HCT116 (cell line): ENCODE measurements at regions not wholly inside any gene's neighbourhood (a gene's known extent, or its start where the extent isn't known, plus 50 kb on each side); places are given as distances from the start of the nearest gene placed in this dataset.

Experiments
- ATAC-seq: fragments of 200-7000 bp; cut with Tn5 transposase; 2 replicates; pipeline ENCODE4 v1.9.1; 2020; ENCODE audit warnings: mild to moderate bottlenecking, moderate library complexity
- BruUV-seq: library from RNA; stranded (reverse); fragments of 400-500 nt; replicated peaks from 2 replicates; lab custom pipeline; 2021; lab: Mats Ljungman, UMichigan
- CTCF ChIA-PET: fragments of 300-600 bp; sonication (Branson Sonifier 250); formaldehyde crosslinking; loops from one replicate; lab custom pipeline; 2021; ENCODE audit warnings: antibody characterized with exemption; lab: Charles Lee
- POLR2A ChIA-PET: fragments of 300-600, 350-600 bp; sonication (Branson Sonifier 250); formaldehyde crosslinking; loops from one replicate; lab custom pipeline; 2021; ENCODE audit warnings: antibody characterized with exemption; lab: Charles Lee
- RAD21 ChIA-PET, 2 experiments: fragments of 300-600 bp; sonication (Branson Sonifier 250); formaldehyde crosslinking; loops; one replicate each; lab custom pipeline; 2023; ENCODE audit warnings: low total read pairs in 2 of 2; ENCODE audit not compliant: uncharacterized antibody in 2 of 2, unreplicated experiment in 2 of 2, low non-redundant PET in 1 of 2; lab: Charles Lee
- DNase-seq: peaks from one replicate; pipeline ENCODE4 v3.0.0-alpha.2; 2010; ENCODE audit warnings: low read depth, low spot score
- H2AFZ ChIP-seq: fragments of 200-600 bp; shearing (Covaris generic), sonication (generic); 2 replicates; pipeline ENCODE4 v1.6.1; 2017; ENCODE audit warnings: low read depth, mixed run types, mixed read lengths, antibody characterized with exemption, low read length; ENCODE audit not compliant: poor library complexity, severe bottlenecking
- H3K27ac ChIP-seq: 2 replicates; pipeline ENCODE4 v1.5.1; 2012; ENCODE audit warnings: low read depth, low read length
- H3K27me3 ChIP-seq: fragments of 200-600 bp; sonication (generic); 2 replicates; pipeline ENCODE4 v1.6.1; 2016; ENCODE audit warnings: mixed run types, low read length, mixed read lengths; ENCODE audit not compliant: insufficient read depth
- H3K36me3 ChIP-seq, 2 experiments: fragments of 200-500 bp in 1 of 2; fragments of 200-600 bp in 1 of 2; sonication (Bioruptor generic) in 1 of 2; sonication (generic) in 1 of 2; 2 replicates each; pipeline versions ENCODE4 v1.5.1 to v1.6.1; 2014 to 2016; ENCODE audit warnings: low read length in 2 of 2, inconsistent platforms in 1 of 2, mixed read lengths in 1 of 2, mixed run types in 1 of 2; ENCODE audit not compliant: insufficient read depth in 2 of 2, control insufficient read depth in 1 of 2
- H3K4me1 ChIP-seq, 2 experiments: fragments of 200-600 bp in 1 of 2; sonication (generic) in 1 of 2; 2 replicates each; pipeline versions ENCODE4 v1.5.1 to v1.6.1; 2012 to 2017; ENCODE audit warnings: low read length in 2 of 2, inconsistent platforms in 1 of 2, mild to moderate bottlenecking in 1 of 2, mixed read lengths in 1 of 2, mixed run types in 1 of 2, moderate library complexity in 1 of 2; ENCODE audit not compliant: insufficient read depth in 2 of 2, control insufficient read depth in 1 of 2
- H3K4me2 ChIP-seq: fragments of 200-600 bp; sonication (generic); 2 replicates; pipeline ENCODE4 v1.6.1; 2017; ENCODE audit warnings: mixed run types, low read length, mixed read lengths
- H3K4me3 ChIP-seq, 2 experiments: fragments of 200-600 bp in 1 of 2; sonication (generic) in 1 of 2; replicated peaks in 1 of 2; 2 replicates each; pipeline ENCODE4 v1.5.1; 2011 to 2016; ENCODE audit warnings: low read length in 2 of 2, control low read depth in 1 of 2, low read depth in 1 of 2, mild to moderate bottlenecking in 1 of 2, mixed read lengths in 1 of 2, mixed run types in 1 of 2
- H3K79me2 ChIP-seq: fragments of 200-600 bp; sonication (generic); 2 replicates; pipeline ENCODE4 v1.6.1; 2017; ENCODE audit warnings: mild to moderate bottlenecking, mixed run types, low read length, moderate library complexity, mixed read lengths; ENCODE audit not compliant: insufficient read depth
- H3K9ac ChIP-seq: fragments of 200-600 bp; sonication (generic); 2 replicates; pipeline ENCODE4 v1.6.1; 2016; ENCODE audit warnings: low read length, mixed read lengths
- H3K9me2 ChIP-seq: fragments of 200-600 bp; sonication (generic), shearing (Covaris generic); 2 replicates; pipeline ENCODE4 v1.6.1; 2017; ENCODE audit warnings: mixed run types, mild to moderate bottlenecking, moderate library complexity; ENCODE audit not compliant: insufficient read depth
- H3K9me3 ChIP-seq, 2 experiments: fragments of 200-500 bp in 1 of 2; fragments of 200-600 bp in 1 of 2; sonication (Bioruptor generic) in 1 of 2; sonication (generic) in 1 of 2; 2 replicates each; pipeline ENCODE4 v1.6.1; 2014 to 2017; ENCODE audit warnings: low read length in 2 of 2, mixed read lengths in 2 of 2, inconsistent platforms in 1 of 2, low read depth in 1 of 2, mild to moderate bottlenecking in 1 of 2, mixed run types in 1 of 2, moderate library complexity in 1 of 2; ENCODE audit not compliant: control insufficient read depth in 1 of 2, insufficient read depth in 1 of 2
- H4K20me1 ChIP-seq: fragments of 200-600 bp; sonication (generic), shearing (Covaris generic); 2 replicates; pipeline ENCODE4 v1.6.1; 2017; ENCODE audit warnings: mixed run types, mild to moderate bottlenecking, moderate library complexity; ENCODE audit not compliant: insufficient read depth
- ATF3 ChIP-seq: IDR thresholded peaks from 2 replicates; pipeline ENCODE4 v1.6.1; 2012
- CBX3 ChIP-seq: IDR thresholded peaks from 2 replicates; pipeline ENCODE4 v1.6.1; 2012; ENCODE audit warnings: low read depth
- CEBPB ChIP-seq: IDR thresholded peaks from 2 replicates; pipeline ENCODE4 v1.6.1; 2012; ENCODE audit warnings: low read depth
- EGR1 ChIP-seq: IDR thresholded peaks from 2 replicates; pipeline ENCODE4 v1.6.1; 2012; ENCODE audit warnings: low read depth
- ELF1 ChIP-seq: IDR thresholded peaks from 2 replicates; pipeline ENCODE4 v1.6.1; 2012; ENCODE audit warnings: low read depth, borderline replicate concordance
- EZH2 ChIP-seq: fragments of 200-600 bp; sonication (generic); IDR thresholded peaks from 2 replicates; pipeline ENCODE4 v1.6.1; 2017; ENCODE audit warnings: antibody characterized with exemption, mixed run types
- FOSL1 ChIP-seq: IDR thresholded peaks from 2 replicates; pipeline ENCODE4 v1.6.1; 2012; ENCODE audit warnings: low read depth
- JUND ChIP-seq: IDR thresholded peaks from 2 replicates; pipeline ENCODE4 v1.6.1; 2012
- MAX ChIP-seq: IDR thresholded peaks from 2 replicates; pipeline ENCODE4 v1.6.1; 2012
- POLR2A ChIP-seq: IDR thresholded peaks from 2 replicates; pipeline ENCODE4 v1.7.0; 2011; ENCODE audit warnings: borderline replicate concordance; ENCODE audit not compliant: insufficient read depth, insufficient read length; ENCODE audit errors: extremely low read depth
- POLR2AphosphoS5 ChIP-seq: IDR thresholded peaks from 2 replicates; pipeline ENCODE4 v1.6.1; 2011; ENCODE audit warnings: mild to moderate bottlenecking, low read depth, low read length, moderate library complexity
- RAD21 ChIP-seq: IDR thresholded peaks from 2 replicates; pipeline ENCODE4 v1.6.1; 2012; ENCODE audit warnings: low read depth, mild to moderate bottlenecking
- SIN3A ChIP-seq: IDR thresholded peaks from 2 replicates; pipeline ENCODE4 v1.6.1; 2012; ENCODE audit warnings: low read depth
- SP1 ChIP-seq: IDR thresholded peaks from 2 replicates; pipeline ENCODE4 v1.6.1; 2012; ENCODE audit warnings: low read depth
- SRF ChIP-seq: IDR thresholded peaks from 2 replicates; pipeline ENCODE4 v1.6.1; 2012; ENCODE audit warnings: low read depth
- TCF7L2 ChIP-seq: IDR thresholded peaks from 2 replicates; pipeline ENCODE4 v1.7.0; 2011; ENCODE audit warnings: borderline replicate concordance, inconsistent platforms; ENCODE audit not compliant: insufficient read depth, insufficient read length; ENCODE audit errors: extremely low read depth
- YY1 ChIP-seq: IDR thresholded peaks from 2 replicates; pipeline ENCODE4 v1.6.1; 2011; ENCODE audit warnings: low read length, low read depth, moderate library complexity, mild to moderate bottlenecking; ENCODE audit not compliant: insufficient replicate concordance; ENCODE audit errors: extremely low read depth
- ZFX ChIP-seq: fragments of 450-650 bp; IDR thresholded peaks from 2 replicates; pipeline ENCODE4 v1.6.1; 2017
- ZNF274 ChIP-seq: fragments of 200-500 bp; sonication (Bioruptor generic); IDR thresholded peaks from 2 replicates; pipeline ENCODE4 v1.6.1; 2014; ENCODE audit warnings: mild to moderate bottlenecking, low read depth, low read length, inconsistent platforms
- intact Hi-C: fragments of 100-400 bp; cut with micrococcal nuclease; formaldehyde crosslinking; loops from 2 replicates; pipeline ENCODE4 v1.10.0; 2022
- TF ChIP-seq, protein P1 (sequence below): IDR thresholded peaks from 2 replicates; pipeline ENCODE4 v1.6.1; 2012; ENCODE audit warnings: low read depth
- TF ChIP-seq, protein P2 (sequence below), 3 experiments: fragments of 200-600 bp in 1 of 3; sonication (generic) in 1 of 3; IDR thresholded peaks in 2 of 3; conservative IDR thresholded peaks in 1 of 3; 2 replicates each; pipeline ENCODE4 v1.5.1; 2012 to 2017; ENCODE audit warnings: low read depth in 2 of 3, low read length in 2 of 3, antibody characterized with exemption in 1 of 3, borderline replicate concordance in 1 of 3, control low read depth in 1 of 3, mild to moderate bottlenecking in 1 of 3, mixed read lengths in 1 of 3, mixed run types in 1 of 3, moderate library complexity in 1 of 3; ENCODE audit not compliant: insufficient read depth in 1 of 3

- TF ChIP-seq, protein P1, sequence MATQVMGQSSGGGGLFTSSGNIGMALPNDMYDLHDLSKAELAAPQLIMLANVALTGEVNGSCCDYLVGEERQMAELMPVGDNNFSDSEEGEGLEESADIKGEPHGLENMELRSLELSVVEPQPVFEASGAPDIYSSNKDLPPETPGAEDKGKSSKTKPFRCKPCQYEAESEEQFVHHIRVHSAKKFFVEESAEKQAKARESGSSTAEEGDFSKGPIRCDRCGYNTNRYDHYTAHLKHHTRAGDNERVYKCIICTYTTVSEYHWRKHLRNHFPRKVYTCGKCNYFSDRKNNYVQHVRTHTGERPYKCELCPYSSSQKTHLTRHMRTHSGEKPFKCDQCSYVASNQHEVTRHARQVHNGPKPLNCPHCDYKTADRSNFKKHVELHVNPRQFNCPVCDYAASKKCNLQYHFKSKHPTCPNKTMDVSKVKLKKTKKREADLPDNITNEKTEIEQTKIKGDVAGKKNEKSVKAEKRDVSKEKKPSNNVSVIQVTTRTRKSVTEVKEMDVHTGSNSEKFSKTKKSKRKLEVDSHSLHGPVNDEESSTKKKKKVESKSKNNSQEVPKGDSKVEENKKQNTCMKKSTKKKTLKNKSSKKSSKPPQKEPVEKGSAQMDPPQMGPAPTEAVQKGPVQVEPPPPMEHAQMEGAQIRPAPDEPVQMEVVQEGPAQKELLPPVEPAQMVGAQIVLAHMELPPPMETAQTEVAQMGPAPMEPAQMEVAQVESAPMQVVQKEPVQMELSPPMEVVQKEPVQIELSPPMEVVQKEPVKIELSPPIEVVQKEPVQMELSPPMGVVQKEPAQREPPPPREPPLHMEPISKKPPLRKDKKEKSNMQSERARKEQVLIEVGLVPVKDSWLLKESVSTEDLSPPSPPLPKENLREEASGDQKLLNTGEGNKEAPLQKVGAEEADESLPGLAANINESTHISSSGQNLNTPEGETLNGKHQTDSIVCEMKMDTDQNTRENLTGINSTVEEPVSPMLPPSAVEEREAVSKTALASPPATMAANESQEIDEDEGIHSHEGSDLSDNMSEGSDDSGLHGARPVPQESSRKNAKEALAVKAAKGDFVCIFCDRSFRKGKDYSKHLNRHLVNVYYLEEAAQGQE = no peak
- TF ChIP-seq ELF1 (no peak), CEBPB (no peak), ZFX (no peak), FOSL1 (no peak), SRF (no peak), TCF7L2 (no peak), ZNF274 (no peak)
Observed at GRCh38 chr5:111869681-111870080, 112.7 kb upstream of the NREP start (continued).

DNA sequence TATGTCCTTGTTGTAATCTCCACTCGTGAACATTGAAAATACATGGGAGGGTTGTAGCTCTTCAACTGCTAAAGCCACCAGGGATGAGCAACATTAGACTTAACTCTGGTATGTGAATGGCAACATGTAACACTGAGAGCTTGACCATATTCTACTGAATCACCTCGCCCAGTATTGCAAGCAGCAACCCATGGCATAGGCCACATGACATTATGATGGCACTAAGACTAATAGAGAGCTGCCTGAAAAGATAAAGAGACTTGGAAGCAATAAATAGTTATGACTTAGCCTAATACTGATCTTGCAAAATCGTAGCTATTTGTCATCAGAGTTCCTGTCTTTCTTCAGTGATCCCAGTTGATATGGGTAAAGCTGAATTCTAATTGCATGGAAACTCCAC lies 108.4 kb upstream of the NREP start:
- no peaks in the 10 kb centered on the region for H3K4me1 ChIP-seq
- intact Hi-C loops = no loop called here
- no peaks in the 10 kb centered on the region for H3K9me3 ChIP-seq
- no peaks in the 10 kb centered on the region for H3K27me3 ChIP-seq
- ChIA-PET RAD21 (no interaction called here), CTCF (no interaction called here), POLR2A (no interaction called here)
- no peak overlapping the region for H3K4me3 ChIP-seq
- no peak overlapping the region for H3K4me2 ChIP-seq
- no peak overlapping the region for H3K9ac ChIP-seq
- H2AFZ ChIP-seq = no peak overlapping the region
- no peaks in the 10 kb centered on the region for H3K9me2 ChIP-seq
- TF ChIP-seq JUND = no peak
- TF ChIP-seq EZH2 = no peak
- TF ChIP-seq ZFX = no peak
- TF ChIP-seq SIN3A = no peak
- TF ChIP-seq EGR1 = no peak
- TF ChIP-seq SRF = no peak
- TF ChIP-seq FOSL1 = no peak
- TF ChIP-seq, protein P2, sequence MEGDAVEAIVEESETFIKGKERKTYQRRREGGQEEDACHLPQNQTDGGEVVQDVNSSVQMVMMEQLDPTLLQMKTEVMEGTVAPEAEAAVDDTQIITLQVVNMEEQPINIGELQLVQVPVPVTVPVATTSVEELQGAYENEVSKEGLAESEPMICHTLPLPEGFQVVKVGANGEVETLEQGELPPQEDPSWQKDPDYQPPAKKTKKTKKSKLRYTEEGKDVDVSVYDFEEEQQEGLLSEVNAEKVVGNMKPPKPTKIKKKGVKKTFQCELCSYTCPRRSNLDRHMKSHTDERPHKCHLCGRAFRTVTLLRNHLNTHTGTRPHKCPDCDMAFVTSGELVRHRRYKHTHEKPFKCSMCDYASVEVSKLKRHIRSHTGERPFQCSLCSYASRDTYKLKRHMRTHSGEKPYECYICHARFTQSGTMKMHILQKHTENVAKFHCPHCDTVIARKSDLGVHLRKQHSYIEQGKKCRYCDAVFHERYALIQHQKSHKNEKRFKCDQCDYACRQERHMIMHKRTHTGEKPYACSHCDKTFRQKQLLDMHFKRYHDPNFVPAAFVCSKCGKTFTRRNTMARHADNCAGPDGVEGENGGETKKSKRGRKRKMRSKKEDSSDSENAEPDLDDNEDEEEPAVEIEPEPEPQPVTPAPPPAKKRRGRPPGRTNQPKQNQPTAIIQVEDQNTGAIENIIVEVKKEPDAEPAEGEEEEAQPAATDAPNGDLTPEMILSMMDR (IDR thresholded peaks at IDR 0.05 in 2 of 3, conservative IDR thresholded peaks at IDR 0.05 in 1 of 3; ENCODE audit: borderline replicate concordance in 1 of 3, insufficient read depth in 1 of 3, low read depth in 2 of 3, low read length in 2 of 3) = no peak
- TF ChIP-seq ELF1 = no peak
- TF ChIP-seq ATF3 = no peak
- no peak for TF ChIP-seq POLR2AphosphoS5
- TF ChIP-seq YY1 = no peak
- no peak for TF ChIP-seq ZNF274
- TF ChIP-seq CBX3 = no peak
- TF ChIP-seq SP1 = no peak
- no peak for TF ChIP-seq MAX
- no peak for TF ChIP-seq RAD21
- no peak for TF ChIP-seq TCF7L2
- no peak for TF ChIP-seq POLR2A
- TF ChIP-seq CEBPB = no peak
- no peaks in the 10 kb centered on the region for H3K36me3 ChIP-seq
- BruUV-seq = no TSS peak
- H4K20me1 ChIP-seq = no peaks in the 10 kb centered on the region; the same call in 1 of the 2 replicates
- DNase-seq (no peak), ATAC-seq (no peak)
- no peak overlapping the region for H3K27ac ChIP-seq
- no peaks in the 10 kb centered on the region for H3K79me2 ChIP-seq
